Motor neuron (in vitro differentiated cells): ENCODE measurements at regions not wholly inside any gene's neighbourhood (a gene's known extent, or its start where the extent isn't known, plus 50 kb on each side); places are given as distances from the start of the nearest gene placed in this dataset.
A peak's percentile ranks its signal among the peaks of the same experiment; 100 is the strongest.

Source experiments
- ATAC-seq, 8 experiments: fragments of 200-7000 bp; cut with Tn5 transposase; replicated peaks in 6 of 8; 2 replicates each; pipeline ENCODE4 v1.8.0; 2021; ENCODE audit warnings: mild to moderate bottlenecking in 8 of 8, moderate library complexity in 8 of 8
- H3K27ac ChIP-seq, 2 donors: fragments of 250-450 bp; sonication (Bioruptor Pico); 2 replicates each; pipeline ENCODE4 v1.9.0; 2021; ENCODE audit warnings: antibody characterized with exemption in 2 of 2, mild to moderate bottlenecking in 2 of 2, moderate library complexity in 1 of 2
- H3K4me1 ChIP-seq, 2 donors: fragments of 250-450 bp; sonication (Bioruptor Pico); replicated peaks in 1 of 2; 2 replicates each; pipeline ENCODE4 v1.6.1; 2021; ENCODE audit warnings: antibody characterized with exemption in 2 of 2, mild to moderate bottlenecking in 2 of 2, moderate library complexity in 1 of 2
- H3K4me3 ChIP-seq, 5 donors: fragments of 250-450 bp; sonication (Bioruptor Pico); 2 replicates each; pipeline ENCODE4 v1.9.0; 2021; ENCODE audit warnings: antibody characterized with exemption in 5 of 5, mild to moderate bottlenecking in 5 of 5, moderate library complexity in 4 of 5
- WGBS, 10 experiments: fragments of 450-650 bp; shearing (Covaris generic); methylation state at CpG; one replicate each; pipeline ENCODE4 v1.0.0; 2022; 5-methylcytosine and 5-hydroxymethylcytosine counted together
- in situ Hi-C, 9 experiments: fragments of 400-800 bp; cut with MboI; loops; one replicate each; pipeline ENCODE4 v1.15.0; 2021; ENCODE audit warnings: low sequenced_read_pairs in 9 of 9, low pct_unique_long_range_greater_than_20kb in 2 of 9; ENCODE audit not compliant: unreplicated experiment in 9 of 9

DNA sequence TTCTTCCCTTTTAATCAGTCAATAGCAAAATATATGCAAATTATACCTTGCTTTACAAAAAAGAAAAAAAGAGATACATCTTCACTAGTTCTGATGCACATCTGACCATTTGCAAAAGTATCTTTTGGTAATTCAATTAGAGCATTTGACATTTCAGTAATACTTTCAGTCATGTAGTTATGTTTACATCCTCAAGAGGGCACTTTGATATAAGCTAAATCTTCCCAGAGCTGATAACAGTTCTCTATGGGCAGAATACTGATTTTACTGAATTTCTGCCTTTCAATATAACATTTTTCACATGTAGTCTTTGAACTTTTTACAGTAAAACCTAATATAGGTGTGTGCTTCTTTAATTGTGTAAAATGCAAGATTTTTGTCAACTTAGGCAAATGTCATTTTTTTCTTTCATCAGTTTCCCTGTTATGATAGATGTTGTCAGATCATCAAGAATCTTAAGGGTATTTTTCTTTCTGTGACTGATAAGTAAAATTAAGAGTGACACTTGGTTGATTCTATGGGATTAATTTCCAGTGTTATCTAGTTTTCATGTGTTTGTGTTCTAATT, 703.5 kb upstream of the SEMA3D start:
- Histone ChIP-seq H3K27ac (no peak overlapping the region), H3K4me1 (no peaks in the 10 kb centered on the region), H3K4me3 (no peak overlapping the region)
- ATAC-seq: peak in 5 of 8 experiments; percentile 24 to 64 (median 47)
- in situ Hi-C loops: loop anchor here in 7 of 9 experiments (10.0 to 25.0 kb wide), 5 partner anchors 572 to 1522 kb away; no protein-coding TSS in a partner anchor

DNA sequence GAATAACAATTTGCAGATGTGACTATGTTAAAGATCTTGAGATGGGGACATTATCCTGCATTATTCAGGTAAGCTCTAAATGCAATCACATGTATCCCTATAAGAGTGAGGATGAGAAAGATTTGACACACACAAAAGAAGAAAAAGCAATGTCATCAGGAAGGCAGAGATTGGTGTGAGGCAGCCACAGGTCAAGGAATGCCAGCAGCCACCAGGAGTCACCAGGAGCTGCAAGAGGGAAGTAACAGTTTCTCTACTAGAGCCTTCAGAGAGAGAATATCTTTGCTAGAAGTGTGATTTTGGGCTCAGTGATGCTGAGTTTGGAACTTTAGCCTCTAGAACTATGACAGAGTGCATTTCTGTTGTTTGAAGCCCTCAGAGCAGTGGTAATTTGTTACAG, 700.3 kb upstream of the SEMA3D start:
- Histone ChIP-seq H3K4me3 (no peak overlapping the region), H3K4me1 (no peaks in the 10 kb centered on the region), H3K27ac (no peak overlapping the region)
- ATAC-seq: no peak
- in situ Hi-C loops: loop anchor here in 6 of 9 experiments (25.0 kb wide), 4 partner anchors 575 to 1525 kb away; no protein-coding TSS in a partner anchor

DNA sequence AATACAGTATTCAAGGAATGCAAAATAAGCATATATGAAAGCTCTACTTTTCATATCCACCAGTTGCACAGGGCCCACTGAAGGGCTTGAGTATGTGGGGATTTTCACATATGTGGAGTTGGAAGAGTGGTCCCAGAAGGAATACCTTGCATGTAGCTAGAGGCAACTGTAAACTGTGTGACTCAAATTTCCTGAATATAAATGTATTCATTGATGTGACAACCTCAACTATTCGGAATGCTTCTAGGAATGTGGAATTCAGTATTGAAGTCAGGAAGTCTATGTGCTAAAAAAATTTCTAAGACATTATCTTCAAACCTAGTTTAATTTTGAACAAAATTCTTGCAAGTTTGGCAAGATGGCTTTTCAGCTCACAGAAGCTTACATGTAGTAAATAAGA, 695.5 kb upstream of the SEMA3D start:
- in situ Hi-C loops: loop anchor here in 6 of 9 experiments (25.0 kb wide), 4 partner anchors 580 to 1530 kb away; no protein-coding TSS in a partner anchor
- Histone ChIP-seq H3K4me1 (no peaks in the 10 kb centered on the region), H3K4me3 (no peak overlapping the region), H3K27ac (no peak overlapping the region)
- 20 to 100% (median 80%) methylated on average over 1 of the region's 1 CpG; no CpG with 5 or more reads in 2 of the 10 experiments for WGBS, 10 experiments
- ATAC-seq: peak in 2 of 8 experiments; percentile 52 to 75

DNA sequence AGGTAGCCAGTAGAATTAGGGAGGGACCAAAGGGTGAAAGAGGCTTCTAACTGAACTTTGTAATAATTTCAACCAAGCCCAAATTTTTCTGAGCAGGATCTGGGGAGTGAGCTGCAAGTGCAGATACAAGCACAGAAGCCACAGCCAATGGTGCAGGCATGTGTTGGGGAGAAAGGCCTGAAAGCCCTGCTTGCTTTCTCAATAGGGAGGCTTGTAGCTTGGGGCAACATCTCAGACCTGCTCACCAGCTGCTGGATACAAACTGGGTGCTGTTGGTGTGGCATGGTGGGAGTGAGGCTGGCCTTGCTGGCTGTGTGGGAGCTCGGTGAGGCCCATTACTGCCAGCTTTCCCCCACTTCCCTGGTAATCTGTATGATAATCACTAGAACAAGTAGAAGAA, 688.5 kb upstream of the SEMA3D start:
- in situ Hi-C loops: loop anchor here in 6 of 9 experiments (25.0 kb wide), 4 partner anchors 587 to 1537 kb away; no protein-coding TSS in a partner anchor
- 17 to 100% (median 94%) methylated on average over 1 of the region's 1 CpG; no CpG with 5 or more reads in 4 of the 10 experiments for WGBS, 10 experiments
- Histone ChIP-seq H3K4me1 (no peaks in the 10 kb centered on the region), H3K27ac (no peak overlapping the region), H3K4me3 (no peak overlapping the region)
- no peak for ATAC-seq

DNA sequence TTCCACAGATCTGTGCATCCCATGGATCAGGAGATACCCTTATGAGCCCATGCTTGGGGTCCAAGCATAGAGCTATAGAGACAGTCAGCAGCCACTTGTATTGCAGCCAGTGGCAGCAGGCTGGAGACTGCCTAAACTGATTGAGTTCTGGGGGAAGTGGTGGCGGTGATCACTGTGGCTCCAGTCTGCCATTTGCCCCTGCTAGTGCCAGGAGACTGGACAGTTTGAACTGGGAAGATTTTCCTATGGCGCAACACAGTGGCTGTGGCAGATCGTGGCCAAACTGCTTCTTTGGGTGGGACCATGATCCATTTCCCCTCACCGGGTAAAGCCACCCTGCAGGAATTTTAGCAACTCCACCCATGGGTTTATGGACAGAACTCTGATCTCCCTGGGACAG, 679.7 kb upstream of the SEMA3D start:
- WGBS, 10 experiments: 17 to 100% (median 82%) methylated on average over 1 to 3 of the region's 4 CpGs; no CpG with 5 or more reads in 4 of the 10 experiments

DNA sequence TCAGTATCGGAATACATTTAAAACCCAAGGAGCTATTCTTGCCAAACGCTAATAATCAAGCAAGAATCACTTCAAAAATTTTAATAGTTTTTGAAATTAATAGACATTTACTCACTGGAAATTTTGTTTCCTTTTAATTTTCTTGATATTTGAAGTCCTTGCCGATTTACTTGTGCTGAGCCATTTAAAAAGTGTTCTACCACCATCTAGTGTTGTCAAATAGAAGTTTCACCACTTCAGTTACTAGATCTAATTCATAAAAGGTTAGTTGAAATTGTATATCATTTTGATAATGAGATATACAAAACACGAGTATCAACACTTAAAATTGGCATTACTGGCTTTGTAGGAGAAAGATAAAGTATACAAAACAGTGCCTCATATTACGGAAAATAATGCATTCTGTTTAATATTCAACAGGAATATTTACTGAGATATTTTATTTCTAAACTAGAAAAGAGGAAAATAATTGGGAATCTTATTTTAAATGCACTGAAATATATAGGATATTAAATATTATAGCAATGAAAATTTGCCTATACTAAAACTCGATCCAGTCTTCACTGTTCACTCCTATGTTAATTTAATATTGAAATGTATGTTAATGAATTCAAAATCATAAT, 664.8 kb upstream of the SEMA3D start:
- H3K27ac ChIP-seq: no peak overlapping the region
- H3K4me3 ChIP-seq: no peak overlapping the region
- WGBS, 10 experiments: 10 to 71% (median 35%) methylated on average over 2 to 6 of the region's 6 CpGs
- in situ Hi-C loops: no loop called here
- H3K4me1 ChIP-seq: no peaks in the 10 kb centered on the region
- peak in 2 of 8 experiments; percentile 39 to 44 for ATAC-seq

More for the DNA sequence above, 679.7 kb upstream of the SEMA3D start:
- Histone ChIP-seq H3K27ac (no peak overlapping the region), H3K4me3 (no peak overlapping the region), H3K4me1 (no peaks in the 10 kb centered on the region)
- in situ Hi-C loops: no loop called here
- no peak for ATAC-seq

DNA sequence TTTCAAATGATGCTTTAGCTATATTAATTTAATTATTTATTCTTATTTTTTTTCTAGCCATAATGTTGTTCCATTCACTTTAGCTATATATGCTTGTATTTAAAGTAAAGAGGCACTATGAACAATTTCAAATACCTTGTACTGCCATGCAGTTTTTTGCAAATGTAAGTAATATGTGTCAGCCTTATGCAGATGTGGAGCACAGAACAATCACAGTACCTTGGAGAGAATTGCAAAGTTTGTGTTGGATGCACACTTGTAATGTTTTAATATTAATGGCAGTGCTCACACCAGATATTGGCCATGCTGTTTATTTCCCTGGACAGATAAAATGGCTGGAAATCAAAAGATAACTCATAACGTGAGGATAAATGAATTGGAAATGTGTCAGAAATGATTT, 663.5 kb upstream of the SEMA3D start:
- WGBS, 10 experiments: 0 to 100% (median 60%) methylated on average over 1 of the region's 1 CpG; no CpG with 5 or more reads in 3 of the 10 experiments
- peak in 2 of 8 experiments; percentile 64 for ATAC-seq
- H3K4me3 ChIP-seq: no peak overlapping the region
- in situ Hi-C loops: no loop called here
- no peak overlapping the region for H3K27ac ChIP-seq
- H3K4me1 ChIP-seq: no peaks in the 10 kb centered on the region

DNA sequence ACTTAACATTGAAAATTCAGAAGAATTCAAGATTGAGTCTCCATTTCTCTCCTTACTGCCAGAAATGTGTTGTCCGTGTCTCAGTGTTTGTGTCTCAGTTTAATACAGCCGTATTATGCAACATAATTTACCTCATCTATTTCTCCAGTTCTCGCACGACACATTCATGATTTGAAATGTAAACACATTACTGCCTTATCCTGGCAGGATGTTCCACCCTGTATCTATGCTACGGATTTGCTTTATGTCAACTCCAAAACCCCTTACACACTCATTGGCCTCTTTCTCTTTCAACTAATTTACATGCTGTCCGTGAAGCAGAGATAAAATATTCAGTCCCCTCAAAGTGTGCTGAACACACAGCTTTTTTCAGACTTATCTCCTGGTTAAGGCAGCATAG, 653.7 kb upstream of the SEMA3D start:
- Histone ChIP-seq H3K4me3 (no peak overlapping the region), H3K27ac (no peak overlapping the region), H3K4me1 (no peaks in the 10 kb centered on the region)
- 60 to 91% (median 84%) methylated on average over 2 to 6 of the region's 6 CpGs for WGBS, 10 experiments
- in situ Hi-C loops: loop anchor here in 8 of 9 experiments (10.0 to 25.0 kb wide), 4 partner anchors 278 to 803 kb away; partner anchors contain the start of gene SEMA3D (in 3 of the 8)
- ATAC-seq: peak in 3 of 8 experiments; percentile 23 to 99 (median 31)

DNA sequence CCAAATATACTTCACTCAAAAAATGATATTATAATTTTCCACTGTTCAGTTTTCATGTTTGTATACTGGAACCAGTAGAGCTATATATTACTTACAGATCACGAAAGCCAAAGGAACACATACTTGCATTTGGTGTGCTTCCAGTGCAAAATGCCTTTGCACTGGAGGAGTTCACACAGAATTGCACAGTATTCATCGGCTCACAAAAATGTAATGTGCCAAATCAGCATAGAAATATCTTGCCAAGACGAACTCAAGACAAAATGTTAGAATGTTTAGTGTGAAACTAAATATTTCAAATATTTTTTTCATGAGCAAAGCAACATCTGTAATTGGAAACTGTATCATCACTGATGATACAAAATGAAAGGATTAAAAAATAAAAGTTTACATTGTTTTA, 646.2 kb upstream of the SEMA3D start:
- Histone ChIP-seq H3K27ac (no peak overlapping the region), H3K4me3 (no peak overlapping the region), H3K4me1 (no peaks in the 10 kb centered on the region)
- ATAC-seq: no peak
- in situ Hi-C loops: loop anchor here in 8 of 9 experiments (25.0 kb wide), 3 partner anchors 271 to 796 kb away; partner anchors contain the start of gene SEMA3D (in 3 of the 8)
- 4 to 90% (median 80%) methylated on average over 1 to 3 of the region's 3 CpGs; no CpG with 5 or more reads in 1 of the 10 experiments for WGBS, 10 experiments

DNA sequence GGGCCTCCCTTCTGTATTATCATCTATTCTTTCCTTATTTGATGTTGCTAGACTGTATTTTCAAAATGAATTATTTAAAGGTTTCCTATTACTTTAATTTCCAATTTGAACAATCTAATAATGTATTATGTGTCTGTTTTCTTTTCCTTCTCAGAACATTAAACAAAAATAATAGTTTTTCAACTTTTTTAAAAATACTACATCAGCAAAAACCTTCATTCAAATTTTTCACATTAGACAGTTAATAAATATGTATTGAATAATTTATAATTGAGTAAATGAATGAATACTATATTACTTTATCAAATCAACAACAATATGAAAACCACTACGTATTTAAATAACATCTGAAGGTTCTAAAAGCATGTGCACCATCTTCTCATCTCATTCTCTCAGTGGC, 644.1 kb upstream of the SEMA3D start:
- ATAC-seq: no peak
- Histone ChIP-seq H3K4me3 (no peak overlapping the region), H3K4me1 (no peaks in the 10 kb centered on the region), H3K27ac (no peak overlapping the region)
- 31 to 88% (median 67%) methylated on average over 1 of the region's 1 CpG; no CpG with 5 or more reads in 3 of the 10 experiments for WGBS, 10 experiments
- in situ Hi-C loops: loop anchor here in 8 of 9 experiments (25.0 kb wide), 3 partner anchors 269 to 794 kb away; partner anchors contain the start of gene SEMA3D (in 3 of the 8)

DNA sequence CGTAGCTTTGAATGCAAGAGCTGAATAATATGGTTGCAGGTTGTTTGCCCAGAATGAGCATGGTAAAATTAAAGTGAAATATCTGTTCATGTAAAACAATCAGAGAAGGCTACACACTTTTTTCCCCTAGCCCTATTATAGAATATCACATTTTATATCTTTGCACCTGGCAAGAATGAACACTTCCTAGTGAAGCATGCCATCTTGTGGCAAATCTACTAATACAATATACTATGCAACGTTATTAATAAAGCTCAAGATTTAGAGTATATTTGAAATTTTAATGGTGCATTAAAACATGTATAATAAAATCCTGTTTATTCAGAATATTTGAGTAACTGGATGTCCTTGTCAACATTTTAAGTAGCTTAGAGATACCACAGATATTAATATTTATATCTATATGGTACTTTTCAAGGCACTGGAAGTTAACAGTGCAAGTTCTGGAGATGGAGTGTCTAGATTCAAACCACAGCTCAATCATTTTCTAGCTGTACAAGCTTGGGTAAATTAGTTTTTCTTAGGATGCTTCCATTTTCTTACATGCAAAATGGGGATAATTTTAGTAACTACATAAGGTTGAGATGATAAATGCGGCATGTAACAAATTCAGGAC, 643.1 kb upstream of the SEMA3D start:
- H3K4me1 ChIP-seq: no peaks in the 10 kb centered on the region
- ATAC-seq: peak in 6 of 8 experiments; percentile 33 to 79 (median 56)
- no peak overlapping the region for H3K4me3 ChIP-seq
- WGBS, 10 experiments: 20 to 95% (median 50%) methylated on average over 1 to 3 of the region's 3 CpGs; no CpG with 5 or more reads in 2 of the 10 experiments
- in situ Hi-C loops: loop anchor here in 8 of 9 experiments (10.0 to 25.0 kb wide), 4 partner anchors 268 to 793 kb away; partner anchors contain the start of gene SEMA3D (in 3 of the 8)
- no peak overlapping the region for H3K27ac ChIP-seq

DNA sequence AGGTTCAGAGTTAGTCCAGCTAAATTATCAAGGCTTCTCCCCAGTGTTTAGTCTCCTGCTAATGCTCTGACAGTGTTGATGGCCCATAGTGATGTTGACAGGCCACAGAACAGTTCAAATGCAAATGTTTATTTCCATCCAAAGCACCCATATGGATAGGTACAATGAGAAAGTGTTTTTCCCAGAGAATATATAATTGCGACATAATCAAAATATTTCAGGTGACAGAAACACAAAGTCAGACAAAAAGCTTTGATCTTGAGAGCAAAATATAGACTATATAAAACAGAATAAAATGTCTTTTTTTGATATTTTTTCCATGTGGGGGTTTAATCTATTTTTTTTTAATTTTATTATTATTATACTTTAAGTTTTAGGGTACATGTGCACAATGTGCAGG, 642.3 kb upstream of the SEMA3D start:
- H3K4me1 ChIP-seq: no peaks in the 10 kb centered on the region
- in situ Hi-C loops: loop anchor here in 8 of 9 experiments (10.0 to 25.0 kb wide), 4 partner anchors 267 to 792 kb away; partner anchors contain the start of gene SEMA3D (in 3 of the 8)
- no peak for ATAC-seq
- no peak overlapping the region for H3K4me3 ChIP-seq
- 89 to 100% (median 100%) methylated on average over 1 of the region's 1 CpG; no CpG with 5 or more reads in 3 of the 10 experiments for WGBS, 10 experiments
- no peak overlapping the region for H3K27ac ChIP-seq

DNA sequence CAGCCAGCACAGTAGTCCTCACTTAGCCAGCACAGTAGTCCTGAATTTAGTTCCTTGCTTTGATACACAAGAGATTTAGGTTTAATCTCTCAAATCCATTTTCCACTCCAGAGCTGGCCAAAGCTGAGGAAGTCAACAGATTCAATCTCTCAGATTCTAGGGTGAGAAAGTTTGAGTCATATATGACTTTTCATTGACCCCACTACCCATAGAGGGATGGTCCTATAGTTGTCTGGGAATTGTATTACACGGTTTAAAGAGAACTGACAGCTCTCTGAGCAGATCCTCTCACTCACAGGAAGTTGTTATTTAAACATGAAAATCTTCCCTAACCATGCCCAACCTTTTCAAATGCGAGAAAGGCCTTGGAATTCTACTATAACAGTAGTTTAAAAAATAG, 641.8 kb upstream of the SEMA3D start:
- WGBS, 10 experiments: 40 to 90% (median 80%) methylated on average over 1 to 2 of the region's 2 CpGs; no CpG with 5 or more reads in 3 of the 10 experiments
- in situ Hi-C loops: loop anchor here in 8 of 9 experiments (10.0 to 25.0 kb wide), 4 partner anchors 266 to 791 kb away; partner anchors contain the start of gene SEMA3D (in 3 of the 8)

More for the DNA sequence above, 641.8 kb upstream of the SEMA3D start:
- ATAC-seq: peak in 1 of 8 experiments; percentile 38
- H3K4me3 ChIP-seq: no peak overlapping the region
- H3K4me1 ChIP-seq: no peaks in the 10 kb centered on the region
- no peak overlapping the region for H3K27ac ChIP-seq
